MM.1S (cell line): ENCODE measurements at regions not wholly inside any gene's neighbourhood (a gene's known extent, or its start where the extent isn't known, plus 50 kb on each side); places are given as distances from the start of the nearest gene placed in this dataset.

ENCODE experiments used
- DNase-seq: peaks from one replicate; pipeline ENCODE4 v3.0.0-alpha.2; 2015
- H2AFZ ChIP-seq: fragments of 300-600 bp; sonication (generic); 2 replicates; pipeline ENCODE4 v1.6.0; 2016; ENCODE audit warnings: antibody characterized with exemption, low read length
- H3F3A ChIP-seq: fragments of 300-600 bp; sonication (generic); 2 replicates; pipeline ENCODE4 v1.6.1; 2016; ENCODE audit warnings: mild to moderate bottlenecking, antibody characterized with exemption, low read length, moderate library complexity, mixed read lengths; ENCODE audit not compliant: insufficient read depth
- H3K27ac ChIP-seq: fragments of 300-600 bp; sonication (generic); 2 replicates; pipeline ENCODE4 v1.5.1; 2016; ENCODE audit warnings: mild to moderate bottlenecking, low read length
- H3K27me3 ChIP-seq: fragments of 300-600 bp; sonication (generic); replicated peaks from 2 replicates; pipeline ENCODE4 v1.6.0; 2016; ENCODE audit warnings: low read length; ENCODE audit not compliant: insufficient read depth
- H3K36me3 ChIP-seq: fragments of 300-600 bp; sonication (generic); replicated peaks from 2 replicates; pipeline ENCODE4 v1.6.1; 2016; ENCODE audit warnings: mild to moderate bottlenecking, low read length, mixed read lengths; ENCODE audit not compliant: insufficient read depth
- H3K4me1 ChIP-seq: fragments of 300-600 bp; sonication (generic); 2 replicates; pipeline ENCODE4 v1.6.1; 2016; ENCODE audit warnings: low read length, mixed read lengths
- H3K4me2 ChIP-seq: fragments of 300-600 bp; sonication (generic); 2 replicates; pipeline ENCODE4 v1.6.0; 2016; ENCODE audit warnings: low read depth, low read length
- H3K4me3 ChIP-seq: fragments of 300-600 bp; sonication (generic); 2 replicates; pipeline ENCODE4 v1.5.1; 2016; ENCODE audit warnings: low read length, mixed read lengths
- H3K79me2 ChIP-seq: fragments of 300-600 bp; sonication (generic); 2 replicates; pipeline ENCODE4 v1.6.1; 2016; ENCODE audit warnings: mixed run types, low read length, mixed read lengths
- H3K9ac ChIP-seq: fragments of 300-600 bp; sonication (generic); 2 replicates; pipeline ENCODE4 v1.6.1; 2016; ENCODE audit warnings: low read length, mixed read lengths
- H3K9me2 ChIP-seq: fragments of 300-600 bp; sonication (generic); replicated peaks from 2 replicates; pipeline ENCODE4 v1.6.1; 2016; ENCODE audit warnings: mild to moderate bottlenecking, low read length, mixed read lengths; ENCODE audit not compliant: insufficient read depth
- H3K9me3 ChIP-seq: fragments of 300-600 bp; sonication (generic); replicated peaks from 2 replicates; pipeline ENCODE4 v1.6.1; 2016; ENCODE audit warnings: mild to moderate bottlenecking, low read length, mixed read lengths; ENCODE audit not compliant: insufficient read depth
- H4K20me1 ChIP-seq: fragments of 300-600 bp; sonication (generic); 2 replicates; pipeline ENCODE4 v1.6.1; 2016; ENCODE audit warnings: mild to moderate bottlenecking, low read length, moderate library complexity, mixed read lengths; ENCODE audit not compliant: insufficient read depth
- CTCF ChIP-seq: fragments of 300-600 bp; sonication (generic); IDR thresholded peaks from 2 replicates; pipeline ENCODE4 v1.5.1; 2016; ENCODE audit warnings: antibody characterized with exemption, low read length, mixed read lengths
- EZH2 ChIP-seq: fragments of 300-600 bp; sonication (generic); optimal IDR thresholded peaks from 2 replicates; pipeline ENCODE3; 2017; ENCODE audit warnings: low read depth, mild to moderate bottlenecking, antibody characterized with exemption, low read length, mixed read lengths
- EZH2phosphoT487 ChIP-seq: fragments of 300-600 bp; sonication (generic); IDR thresholded peaks from 2 replicates; pipeline ENCODE4 v1.6.1; 2018; ENCODE audit warnings: antibody characterized with exemption, low read length

- H3K4me1 ChIP-seq = no peaks in the 10 kb centered on the region
- H2AFZ ChIP-seq = no peak overlapping the region
- no peak overlapping the region for H3K9ac ChIP-seq
- H4K20me1 ChIP-seq = no peaks in the 10 kb centered on the region
- no peak for TF ChIP-seq EZH2
- TF ChIP-seq CTCF = no peak
- TF ChIP-seq EZH2phosphoT487 = no peak
- H3F3A ChIP-seq = no peaks in the 10 kb centered on the region
- no peaks in the 10 kb centered on the region for H3K27me3 ChIP-seq
- H3K36me3 ChIP-seq = no peaks in the 10 kb centered on the region
- no peaks in the 10 kb centered on the region for H3K9me3 ChIP-seq
- no peaks in the 10 kb centered on the region for H3K79me2 ChIP-seq
- no peak for DNase-seq
- H3K4me3 ChIP-seq = no peak overlapping the region
- H3K27ac ChIP-seq = no peak overlapping the region
- H3K4me2 ChIP-seq = no peak overlapping the region
- H3K9me2 ChIP-seq = no peaks in the 10 kb centered on the region
Measured at GRCh38 chr13:106701771-106702341, 133.9 kb upstream of the ARGLU1 start.

- Histone ChIP-seq H3K27me3 (no peaks in the 10 kb centered on the region), H3K4me1 (no peaks in the 10 kb centered on the region), H3K27ac (no peak overlapping the region), H2AFZ (no peak overlapping the region), H3F3A (no peaks in the 10 kb centered on the region), H3K4me3 (no peak overlapping the region), H4K20me1 (no peaks in the 10 kb centered on the region), H3K9me2 (no peaks in the 10 kb centered on the region), H3K9ac (no peak overlapping the region), H3K9me3 (no peaks in the 10 kb centered on the region), H3K79me2 (no peaks in the 10 kb centered on the region), H3K36me3 (no peaks in the 10 kb centered on the region), H3K4me2 (no peak overlapping the region)
- DNase-seq = no peak
- TF ChIP-seq CTCF (no peak), EZH2 (no peak), EZH2phosphoT487 (no peak)
Measured at GRCh38 chr13:106700439-106700838, 132.5 kb upstream of the ARGLU1 start.

GRCh38 chr13:106700007-106700406 lies 132.1 kb upstream of the ARGLU1 start:
- H3K27me3 ChIP-seq = no peaks in the 10 kb centered on the region
- H3K4me2 ChIP-seq = no peak overlapping the region
- no peak overlapping the region for H2AFZ ChIP-seq
- H3K4me3 ChIP-seq = no peak overlapping the region
- no peak for DNase-seq
- no peak overlapping the region for H3K9ac ChIP-seq
- no peaks in the 10 kb centered on the region for H3K79me2 ChIP-seq
- no peaks in the 10 kb centered on the region for H4K20me1 ChIP-seq
- H3K36me3 ChIP-seq = no peaks in the 10 kb centered on the region
- H3K4me1 ChIP-seq = no peaks in the 10 kb centered on the region
- no peaks in the 10 kb centered on the region for H3K9me3 ChIP-seq
- H3K9me2 ChIP-seq = no peaks in the 10 kb centered on the region
- TF ChIP-seq EZH2phosphoT487 (no peak), CTCF (no peak), EZH2 (no peak)
- no peak overlapping the region for H3K27ac ChIP-seq
- no peaks in the 10 kb centered on the region for H3F3A ChIP-seq
